Heart left ventricle (tissue), 16 donors: ENCODE measurements at regions not wholly inside any gene's neighbourhood (a gene's known extent, or its start where the extent isn't known, plus 50 kb on each side); places are given as distances from the start of the nearest gene placed in this dataset.

Source experiments
- ATAC-seq, 4 donors: fragments of 200-7000 bp; cut with Tn5 transposase; one replicate each; pipeline ENCODE4 v1.9.1; 2020 to 2022; ENCODE audit warnings: moderate library complexity in 4 of 4, mild to moderate bottlenecking in 3 of 4, moderate number of reproducible peaks in 1 of 4
- DNase-seq, 5 donors: peaks; one replicate each; pipeline ENCODE4 v3.0.0-alpha.2; 2020
- H3K27ac ChIP-seq, 12 donors: fragments of 200-600 bp; sonication (generic) in 4 of 12; one replicate each; pipeline versions ENCODE4 v1.5.0 to v1.8.0; 2016 to 2022; ENCODE audit warnings: mild to moderate bottlenecking in 2 of 12
- H3K27me3 ChIP-seq, 9 donors: fragments of 200-600 bp; sonication (generic) in 2 of 9; one replicate each; pipeline versions ENCODE4 v1.5.1 to v1.8.0; 2016 to 2022; ENCODE audit warnings: mild to moderate bottlenecking in 3 of 9
- H3K36me3 ChIP-seq, 9 donors: fragments of 200-600 bp; sonication (generic) in 2 of 9; one replicate each; pipeline versions ENCODE4 v1.5.0 to v1.8.0; 2018 to 2022; ENCODE audit warnings: mild to moderate bottlenecking in 2 of 9
- H3K4me1 ChIP-seq, 12 donors: fragments of 200-600 bp; sonication (generic) in 4 of 12; one replicate each; pipeline versions ENCODE4 v1.5.0 to v1.8.0; 2016 to 2022; ENCODE audit warnings: mild to moderate bottlenecking in 3 of 12
- H3K4me3 ChIP-seq, 12 donors: fragments of 200-600 bp; sonication (generic) in 4 of 12; one replicate each; pipeline versions ENCODE4 v1.5.0 to v1.8.0; 2017 to 2022; ENCODE audit warnings: mild to moderate bottlenecking in 9 of 12, moderate library complexity in 4 of 12
- H3K9me3 ChIP-seq, 12 donors: fragments of 200-600 bp; sonication (generic) in 4 of 12; one replicate each; pipeline versions ENCODE4 v1.5.0 to v1.8.0; 2016 to 2022; ENCODE audit warnings: mild to moderate bottlenecking in 1 of 12
- POLR2A ChIP-seq, 2 donors: fragments of 450-650 bp; IDR thresholded peaks; one replicate each; pipeline ENCODE4 v1.6.1; 2017; ENCODE audit warnings: antibody characterized with exemption in 2 of 2, mild to moderate bottlenecking in 2 of 2, moderate library complexity in 2 of 2
- WGBS, 4 donors: extraction: QIAGEN DNeasy Blood & Tissue Kit in 2 of 4; methylation state at CpG; one replicate each; pipeline versions ENCODE4 v1.1.5 to v1.1.7; 2013 to 2018; 5-methylcytosine and 5-hydroxymethylcytosine counted together
- intact Hi-C, 10 donors: fragments of 100-400 bp; cut with DNase I; formaldehyde crosslinking; loops; one replicate each; pipeline versions ENCODE4 v1.11.1 to v1.14.2; 2022
- TF ChIP-seq, protein P1 (sequence below), 12 donors: fragments of 200-600 bp; sonication (generic) in 4 of 12; IDR thresholded peaks; one replicate each; pipeline versions ENCODE4 v1.5.0 to v1.8.0; 2018 to 2022; ENCODE audit warnings: antibody characterized with exemption in 12 of 12, mild to moderate bottlenecking in 5 of 12
- donor health status: ischemic (EF 13 %, LVEDD 7.1; RV severe dilation, severe dysfunction).
- donor health status: healthy with polysubstance abuse.
- donor health status: DM: no; HTN: yes; CAD: no.
- donor health status: DM: no; HTN: no; CAD: no.
- donor health status: ischemic (EF 25% LVEDD 6.9; RV normal size, moderate dysfunction).
- donor health status: ischemic (EF 25% LVEDD 5.7; RV mildly dilated, moderate dysfunction).
- donor health status: healthy.
- donor health status: DM: yes; HTN: yes; CAD: no.
- donor health status: ischemic (EF 35%, LVEDD 5.7; RV mildly dilated, moderate dysfunction).
- donor health status: nonischemic (EF 11% LVEDD 7.7; RV severe dilation, severe dysfunction).
- donor health status: DM: yes; HTN: yes; CAD: no.
- donor health status: PGD.
- donor health status: ischemic (EF 29% LVEDD 5.4; RV normal size, mild dysfunction).
- donor health status: nonischemic (EF 23%, LVEDD 6.1; RV moderate dilation, normal function).

DNA sequence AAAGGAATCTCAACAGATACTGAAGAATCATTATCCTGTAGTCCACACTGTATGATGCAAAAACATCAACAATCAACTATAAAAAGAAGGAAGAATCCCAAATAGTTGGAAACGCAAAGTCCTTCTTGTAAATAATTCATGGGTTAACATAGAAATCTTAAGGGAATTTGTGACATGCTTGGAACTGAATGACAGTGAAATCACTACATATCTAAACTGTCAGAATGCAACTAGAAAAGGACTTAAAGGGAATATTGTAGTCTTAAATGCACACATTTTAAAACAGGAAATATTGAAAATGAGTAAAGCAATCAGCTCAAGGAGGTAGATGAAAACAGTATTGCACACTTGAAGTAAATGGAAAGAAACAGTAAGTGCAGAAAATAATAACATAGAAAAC is 147.6 kb upstream of the MPPED2 start:
- Histone ChIP-seq H3K4me1 (no peaks in the 10 kb centered on the region), H3K27me3 (no peaks in the 10 kb centered on the region), H3K27ac (no peak overlapping the region), H3K9me3 (no peaks in the 10 kb centered on the region), H3K4me3 (no peak overlapping the region), H3K36me3 (no peaks in the 10 kb centered on the region)
- 74 to 85% (median 80%) methylated on average over 1 of the region's 1 CpG for WGBS, 4 donors
- ATAC-seq (no peak), DNase-seq (no peak)
- intact Hi-C loops: loop anchor here in 3 of 10 donors (10.0 kb wide), 2 partner anchors 71 to 181 kb away; no protein-coding TSS in a partner anchor
- no peak for TF ChIP-seq POLR2A (IDR thresholded peaks at IDR 0.05)
- TF ChIP-seq, protein P1, sequence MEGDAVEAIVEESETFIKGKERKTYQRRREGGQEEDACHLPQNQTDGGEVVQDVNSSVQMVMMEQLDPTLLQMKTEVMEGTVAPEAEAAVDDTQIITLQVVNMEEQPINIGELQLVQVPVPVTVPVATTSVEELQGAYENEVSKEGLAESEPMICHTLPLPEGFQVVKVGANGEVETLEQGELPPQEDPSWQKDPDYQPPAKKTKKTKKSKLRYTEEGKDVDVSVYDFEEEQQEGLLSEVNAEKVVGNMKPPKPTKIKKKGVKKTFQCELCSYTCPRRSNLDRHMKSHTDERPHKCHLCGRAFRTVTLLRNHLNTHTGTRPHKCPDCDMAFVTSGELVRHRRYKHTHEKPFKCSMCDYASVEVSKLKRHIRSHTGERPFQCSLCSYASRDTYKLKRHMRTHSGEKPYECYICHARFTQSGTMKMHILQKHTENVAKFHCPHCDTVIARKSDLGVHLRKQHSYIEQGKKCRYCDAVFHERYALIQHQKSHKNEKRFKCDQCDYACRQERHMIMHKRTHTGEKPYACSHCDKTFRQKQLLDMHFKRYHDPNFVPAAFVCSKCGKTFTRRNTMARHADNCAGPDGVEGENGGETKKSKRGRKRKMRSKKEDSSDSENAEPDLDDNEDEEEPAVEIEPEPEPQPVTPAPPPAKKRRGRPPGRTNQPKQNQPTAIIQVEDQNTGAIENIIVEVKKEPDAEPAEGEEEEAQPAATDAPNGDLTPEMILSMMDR (IDR thresholded peaks at IDR 0.05): no peak

DNA sequence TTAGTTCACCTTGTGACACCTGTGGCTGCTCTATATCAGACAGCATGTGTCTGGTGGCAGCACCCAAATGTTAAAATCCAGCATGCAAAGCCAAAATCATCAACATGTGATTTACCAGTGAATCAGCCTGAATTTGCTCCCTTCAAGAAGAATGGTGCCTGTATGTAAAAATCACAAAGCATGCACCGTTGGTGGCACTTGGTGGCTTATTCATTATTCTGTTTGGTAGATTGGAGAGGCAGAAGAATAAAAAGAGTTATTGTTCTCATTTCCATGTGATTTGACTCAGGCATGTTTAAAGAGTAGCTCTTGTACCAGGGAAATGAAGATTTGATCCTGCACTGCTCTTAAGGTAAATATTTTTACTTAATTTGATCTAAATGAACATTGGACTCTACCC is 143.9 kb upstream of the MPPED2 start:
- TF ChIP-seq, protein P1 (IDR thresholded peaks at IDR 0.05): no peak
- TF ChIP-seq POLR2A (IDR thresholded peaks at IDR 0.05): no peak
- no peaks in the 10 kb centered on the region for H3K27me3 ChIP-seq
- DNase-seq (no peak), ATAC-seq (no peak)
- H3K36me3 ChIP-seq: no peaks in the 10 kb centered on the region
- no peaks in the 10 kb centered on the region for H3K9me3 ChIP-seq
- intact Hi-C loops: loop anchor here in 3 of 10 donors (10.0 kb wide), 2 partner anchors 75 to 185 kb away; no protein-coding TSS in a partner anchor
- H3K4me1 ChIP-seq: no peaks in the 10 kb centered on the region
- no peak overlapping the region for H3K4me3 ChIP-seq
- 68 to 84% (median 74%) methylated on average over 1 of the region's 1 CpG for WGBS, 4 donors
- no peak overlapping the region for H3K27ac ChIP-seq

DNA sequence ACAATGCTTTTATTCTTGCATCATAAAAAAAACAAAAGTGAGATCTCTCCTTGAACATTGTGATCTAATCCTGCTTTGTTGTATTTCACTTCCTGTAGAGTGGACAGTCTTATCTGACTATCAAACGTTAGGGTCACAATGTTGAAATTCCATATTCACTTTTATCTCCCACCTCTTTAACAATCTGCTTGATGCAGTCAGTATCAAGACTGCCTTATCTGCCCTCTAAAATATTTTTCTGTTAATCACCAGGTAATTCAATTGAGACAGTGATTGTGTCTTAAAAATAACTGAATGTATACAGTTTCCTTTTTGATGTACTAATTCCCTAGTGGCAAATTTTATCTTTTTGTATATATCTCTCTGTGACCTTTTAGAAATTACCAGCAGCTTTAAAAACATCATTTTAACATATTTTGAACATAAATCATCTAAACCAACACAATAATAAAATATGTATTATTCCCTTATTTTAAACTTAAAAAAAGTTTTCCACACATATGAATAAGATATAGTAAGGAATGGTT is 143.1 kb upstream of the MPPED2 start:
- no peaks in the 10 kb centered on the region for H3K9me3 ChIP-seq
- H3K4me1 ChIP-seq: no peaks in the 10 kb centered on the region
- H3K27me3 ChIP-seq: no peaks in the 10 kb centered on the region
- 3 to 5% (median 3%) methylated on average over 1 of the region's 1 CpG for WGBS, 4 donors
- intact Hi-C loops: no loop called here
- TF ChIP-seq, protein P1 (IDR thresholded peaks at IDR 0.05): no peak
- no peak for TF ChIP-seq POLR2A (IDR thresholded peaks at IDR 0.05)
- H3K4me3 ChIP-seq: no peak overlapping the region
- ATAC-seq: no peak
- no peak overlapping the region for H3K27ac ChIP-seq
- DNase-seq: no peak
- no peaks in the 10 kb centered on the region for H3K36me3 ChIP-seq

DNA sequence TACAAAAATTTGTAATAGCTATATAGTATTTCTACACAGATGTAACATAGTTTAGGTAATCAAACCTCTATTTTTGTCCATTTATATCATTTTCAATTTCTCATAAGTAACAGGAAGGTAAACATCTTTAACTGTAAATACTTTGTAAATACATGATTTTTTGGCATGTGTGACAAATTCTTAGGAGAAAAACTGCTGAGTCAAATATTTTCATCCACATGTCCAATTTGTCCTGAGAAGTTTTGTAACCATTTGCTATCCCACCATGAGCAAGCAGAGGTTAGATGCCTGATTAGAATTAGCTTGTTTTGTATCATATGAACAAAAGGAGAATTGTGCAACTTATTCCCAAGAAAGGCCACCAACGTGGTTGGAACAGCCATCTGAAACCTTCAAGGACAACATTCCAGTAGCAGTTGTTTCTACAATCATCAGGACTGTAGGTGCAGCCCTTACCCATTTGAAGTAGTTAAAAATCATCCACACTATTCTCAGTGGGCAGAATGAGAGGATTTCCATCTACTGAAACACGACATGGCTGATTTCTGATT is 139.6 kb upstream of the MPPED2 start:
- no peak for ATAC-seq

More for the DNA sequence above, 139.6 kb upstream of the MPPED2 start:
- no peak overlapping the region for H3K27ac ChIP-seq
- 65 to 87% (median 69%) methylated on average over 2 of the region's 2 CpGs for WGBS, 4 donors
- DNase-seq: no peak
- intact Hi-C loops: no loop called here
- TF ChIP-seq, protein P1 (IDR thresholded peaks at IDR 0.05): no peak
- no peak for TF ChIP-seq POLR2A (IDR thresholded peaks at IDR 0.05)
- H3K27me3 ChIP-seq: no peaks in the 10 kb centered on the region
- H3K36me3 ChIP-seq: no peaks in the 10 kb centered on the region
- no peak overlapping the region for H3K4me3 ChIP-seq
- H3K4me1 ChIP-seq: no peaks in the 10 kb centered on the region
- H3K9me3 ChIP-seq: no peaks in the 10 kb centered on the region
